ENCODE measurements at regions not wholly inside any gene's neighbourhood (a gene's known extent, or its start where the extent isn't known, plus 50 kb on each side); places are given as distances from the start of the nearest gene placed in this dataset.
"Not testable (repeated sequence)": the region's sequence is repeated elsewhere in the genome, so short reads cannot be mapped to it uniquely, and the experiment has no call there.

DNA sequence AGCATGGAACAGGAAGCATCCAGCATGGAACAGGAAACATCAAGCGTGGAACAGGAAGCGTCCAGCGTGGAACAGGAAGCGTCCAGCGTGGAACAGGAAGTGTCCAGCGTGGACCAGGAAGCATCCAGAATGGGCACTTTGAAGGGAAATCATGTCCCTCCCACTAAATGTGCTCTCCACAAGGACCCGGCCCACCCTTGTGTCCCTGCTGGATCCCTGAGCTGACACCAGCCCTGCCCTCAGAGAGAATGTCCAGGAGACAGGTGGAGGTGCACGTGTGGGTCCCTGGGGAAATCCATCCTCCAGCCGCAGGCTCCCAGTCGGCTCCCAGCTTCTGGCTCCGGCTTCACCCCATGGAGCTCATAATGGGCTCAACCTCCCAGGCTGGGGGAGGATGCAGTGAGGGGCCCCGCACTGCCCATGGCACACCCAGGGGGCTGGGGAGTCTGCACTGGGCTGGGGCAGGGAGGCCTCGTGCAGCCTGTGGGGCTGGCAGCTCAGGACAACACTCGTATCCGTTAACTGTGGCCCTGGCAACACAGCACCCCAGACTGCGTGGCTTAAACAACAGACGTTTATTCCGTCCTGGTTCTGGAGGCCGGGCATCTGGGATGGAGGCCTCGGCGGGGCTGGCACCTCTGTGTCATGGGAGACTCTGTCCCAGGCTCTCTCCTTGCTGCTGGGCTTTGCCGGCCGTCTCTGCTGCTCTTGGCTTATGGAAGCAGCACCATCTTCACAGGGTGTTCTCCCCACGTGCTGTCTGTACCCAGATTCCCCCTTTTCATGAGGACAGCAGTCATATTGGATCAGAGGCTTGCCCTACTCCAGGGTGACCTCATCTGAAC lies 104.8 kb downstream of the TMEM121 start:
- not testable (repeated sequence) for TF ChIP-seq POLR2A (IDR thresholded peaks at IDR 0.05; ENCODE audit: low read depth, low read length); POLR2AphosphoS5 (IDR thresholded peaks at IDR 0.05; ENCODE audit: low read depth, low read length); TAF1 (IDR thresholded peaks at IDR 0.05; ENCODE audit: low read depth, low read length); PAX5 (IDR thresholded peaks at IDR 0.05; ENCODE audit: insufficient read depth, low read length, severe bottlenecking)
